Brain microvascular endothelial cell (primary cell): ENCODE measurements at regions not wholly inside any gene's neighbourhood (a gene's known extent, or its start where the extent isn't known, plus 50 kb on each side); places are given as distances from the start of the nearest gene placed in this dataset.
A peak's percentile ranks its signal among the peaks of the same experiment; 100 is the strongest.
"Not testable (repeated sequence)": the region's sequence is repeated elsewhere in the genome, so short reads cannot be mapped to it uniquely, and the experiment has no call there.

Source experiments
- DNase-seq: peaks from one replicate; pipeline ENCODE4 v3.0.0-alpha.2; 2020
- H3K27ac ChIP-seq: fragments of 250-450 bp; sonication (Bioruptor Pico); 2 replicates; pipeline ENCODE4 v1.5.1; 2020; ENCODE audit warnings: mild to moderate bottlenecking, moderate library complexity
- H3K27me3 ChIP-seq: fragments of 250-450 bp; sonication (Bioruptor Pico); replicated peaks from 2 replicates; pipeline ENCODE4 v1.5.1; 2020; ENCODE audit warnings: mild to moderate bottlenecking
- H3K36me3 ChIP-seq: fragments of 250-450 bp; sonication (Bioruptor Pico); replicated peaks from 2 replicates; pipeline ENCODE4 v1.5.1; 2020; ENCODE audit warnings: mild to moderate bottlenecking
- H3K4me3 ChIP-seq: 2 replicates; pipeline ENCODE4 v1.5.1; 2011; ENCODE audit warnings: low read depth, mild to moderate bottlenecking, control low read depth, low read length, moderate library complexity
- CTCF ChIP-seq: IDR thresholded peaks from 2 replicates; pipeline ENCODE4 v1.5.1; 2011; ENCODE audit warnings: low read depth, mild to moderate bottlenecking, moderate library complexity, low read length, control low read depth, inconsistent platforms; ENCODE audit errors: missing control alignments
- in situ Hi-C: cut with HindIII; loops from 2 replicates; pipeline ENCODE4 v1.10.0; 2017; ENCODE audit warnings: low sequenced_read_pairs, low pct_ligation_motif_present

GRCh38 chr7:29639386-29639785, 75.8 kb downstream of the PRR15 start:
- TF ChIP-seq CTCF, result no peak
- no peaks in the 10 kb centered on the region for H3K36me3 ChIP-seq
- DNase-seq, result no peak
- in situ Hi-C loops, result no loop called here
- no peaks in the 10 kb centered on the region for H3K27me3 ChIP-seq
- no peak overlapping the region for H3K4me3 ChIP-seq
- no peak overlapping the region for H3K27ac ChIP-seq

- Histone ChIP-seq H3K27ac (no peak overlapping the region), H3K27me3 (no peaks in the 10 kb centered on the region), H3K36me3 (no peaks in the 10 kb centered on the region), H3K4me3 (no peak overlapping the region)
- DNase-seq, result no peak
- no peak for TF ChIP-seq CTCF
- in situ Hi-C loops, result no loop called here
Observed at GRCh38 chr7:29639886-29640595, 76.4 kb downstream of the PRR15 start.

- H3K27ac ChIP-seq, result no peak overlapping the region
- in situ Hi-C loops, result no loop called here
- H3K27me3 ChIP-seq, result no peaks in the 10 kb centered on the region
- TF ChIP-seq CTCF, result no peak
- no peaks in the 10 kb centered on the region for H3K36me3 ChIP-seq
- no peak for DNase-seq
- no peak overlapping the region for H3K4me3 ChIP-seq
Observed at GRCh38 chr7:29641651-29642050, 78.0 kb downstream of the PRR15 start.

GRCh38 chr7:29642494-29643155, 79.0 kb downstream of the PRR15 start:
- peak; percentile 44 for DNase-seq
- in situ Hi-C loops, result no loop called here
- TF ChIP-seq CTCF, result no peak

GRCh38 chr7:29646116-29646515, 82.5 kb downstream of the PRR15 start:
- H3K27me3 ChIP-seq, H3K4me3 ChIP-seq, H3K27ac ChIP-seq, H3K36me3 ChIP-seq, DNase-seq, in situ Hi-C loops: not testable (repeated sequence)

More at GRCh38 chr7:29642494-29643155, 79.0 kb downstream of the PRR15 start:
- Histone ChIP-seq H3K36me3 (no peaks in the 10 kb centered on the region), H3K4me3 (no peak overlapping the region), H3K27me3 (no peaks in the 10 kb centered on the region), H3K27ac (no peak overlapping the region)

GRCh38 chr7:29647020-29647654, 83.5 kb downstream of the PRR15 start:
- in situ Hi-C loops, result no loop called here
- H3K27me3 ChIP-seq, result no peaks in the 10 kb centered on the region
- no peaks in the 10 kb centered on the region for H3K36me3 ChIP-seq
- no peak overlapping the region for H3K4me3 ChIP-seq
- DNase-seq, result peak; percentile 45
- TF ChIP-seq CTCF, result no peak
- H3K27ac ChIP-seq, result no peak overlapping the region

- DNase-seq, H3K36me3 ChIP-seq, H3K27me3 ChIP-seq, H3K4me3 ChIP-seq, H3K27ac ChIP-seq, in situ Hi-C loops: not testable (repeated sequence)
Observed at GRCh38 chr7:29647691-29648210, 84.1 kb downstream of the PRR15 start.
